WTC11 (cell line): ENCODE measurements at regions not wholly inside any gene's neighbourhood (a gene's known extent, or its start where the extent isn't known, plus 50 kb on each side); places are given as distances from the start of the nearest gene placed in this dataset.

ENCODE experiments used
- ATAC-seq: fragments of 200-7000 bp; cut with Tn5 transposase; 2 replicates; pipeline ENCODE4 v1.10.0; 2021; ENCODE audit warnings: mild to moderate bottlenecking, moderate library complexity
- CTCF ChIA-PET: fragments of 300-600 bp; sonication (Branson Sonifier 250); formaldehyde crosslinking; loops from one replicate; lab custom pipeline; 2021; ENCODE audit warnings: antibody characterized with exemption; lab: Charles Lee
- POLR2A ChIA-PET: fragments of 350-600 bp; sonication (Branson Sonifier 250); formaldehyde crosslinking; loops from one replicate; lab custom pipeline; 2021; ENCODE audit warnings: antibody characterized with exemption; lab: Charles Lee
- DNase-seq: peaks from one replicate; pipeline ENCODE4 v3.0.0; 2021; ENCODE audit warnings: low spot score
- H3K27ac Mint-ChIP-seq: 2 replicates; pipeline ENCODE4 v1.8.0; 2021; ENCODE audit warnings: mixed read lengths
- H3K27me3 Mint-ChIP-seq: 2 replicates; pipeline ENCODE4 v1.8.0; 2021; ENCODE audit warnings: low read depth, mild to moderate bottlenecking, moderate library complexity, mixed read lengths
- H3K36me3 Mint-ChIP-seq: 2 replicates; pipeline ENCODE4 v1.8.0; 2021; ENCODE audit warnings: mixed read lengths
- H3K4me1 Mint-ChIP-seq: 2 replicates; pipeline ENCODE4 v1.8.0; 2022; ENCODE audit warnings: mixed read lengths
- H3K4me3 Mint-ChIP-seq: 2 replicates; pipeline ENCODE4 v1.8.0; 2021; ENCODE audit warnings: mild to moderate bottlenecking, moderate library complexity, mixed read lengths
- H3K9me3 Mint-ChIP-seq: 2 replicates; pipeline ENCODE4 v1.8.0; 2021; ENCODE audit warnings: mixed read lengths
- AFF4 ChIP-seq: sonication (generic); formaldehyde crosslinking; IDR thresholded peaks from 2 replicates; pipeline ENCODE4 v1.8.1; 2023; ENCODE audit warnings: mild to moderate bottlenecking, missing genetic modification reagents, borderline replicate concordance
- ATF6 ChIP-seq: sonication (generic); formaldehyde crosslinking; IDR thresholded peaks from 2 replicates; pipeline ENCODE4 v1.8.1; 2023; ENCODE audit warnings: mild to moderate bottlenecking, missing genetic modification reagents
- CDX4 ChIP-seq: fragments of 250-450 bp; sonication (Bioruptor Pico); IDR thresholded peaks from 2 replicates; pipeline ENCODE4 v1.9.0; 2021; ENCODE audit warnings: moderate library complexity, mild to moderate bottlenecking, inconsistent platforms, borderline replicate concordance
- CREM ChIP-seq: sonication (generic); formaldehyde crosslinking; IDR thresholded peaks from 2 replicates; pipeline ENCODE4 v1.8.1; 2022; ENCODE audit warnings: mild to moderate bottlenecking, missing genetic modification reagents, moderate library complexity
- E2F1 ChIP-seq: sonication (generic); formaldehyde crosslinking; IDR thresholded peaks from 2 replicates; pipeline ENCODE4 v1.8.0; 2022; ENCODE audit warnings: mild to moderate bottlenecking, missing genetic modification reagents
- E2F4 ChIP-seq: sonication (generic); formaldehyde crosslinking; IDR thresholded peaks from 2 replicates; pipeline ENCODE4 v1.8.1; 2022; ENCODE audit warnings: low read depth, mild to moderate bottlenecking, moderate library complexity, missing genetic modification reagents, borderline replicate concordance
- EMX1 ChIP-seq: fragments of 250-450 bp; sonication (Bioruptor Pico); IDR thresholded peaks from 2 replicates; pipeline ENCODE4 v1.8.0; 2021; ENCODE audit warnings: mild to moderate bottlenecking
- ESRRA ChIP-seq: sonication (generic); formaldehyde crosslinking; IDR thresholded peaks from 2 replicates; pipeline ENCODE4 v1.8.1; 2022; ENCODE audit warnings: mild to moderate bottlenecking, missing genetic modification reagents, borderline replicate concordance
- GABPB1 ChIP-seq: sonication (generic); formaldehyde crosslinking; IDR thresholded peaks from 2 replicates; pipeline ENCODE4 v1.8.1; 2023; ENCODE audit warnings: mild to moderate bottlenecking, missing genetic modification reagents
- MYBL2 ChIP-seq: sonication (generic); formaldehyde crosslinking; IDR thresholded peaks from 2 replicates; pipeline ENCODE4 v1.8.1; 2023; ENCODE audit warnings: mild to moderate bottlenecking, moderate library complexity, missing genetic modification reagents
- NR1H2 ChIP-seq: sonication (generic); formaldehyde crosslinking; IDR thresholded peaks from 2 replicates; pipeline ENCODE4 v1.9.0; 2021; ENCODE audit warnings: mild to moderate bottlenecking, moderate library complexity, missing genetic modification reagents
- OVOL2 ChIP-seq: fragments of 250-450 bp; sonication (Bioruptor Pico); IDR thresholded peaks from 2 replicates; pipeline ENCODE4 v1.9.0; 2021; ENCODE audit warnings: mild to moderate bottlenecking, borderline replicate concordance
- TEAD1 ChIP-seq: sonication (generic); formaldehyde crosslinking; IDR thresholded peaks from 2 replicates; pipeline ENCODE4 v1.8.0; 2022; ENCODE audit warnings: mild to moderate bottlenecking, missing genetic modification reagents
- ZNF232 ChIP-seq: sonication (generic); formaldehyde crosslinking; IDR thresholded peaks from 2 replicates; pipeline ENCODE4 v1.8.0; 2022; ENCODE audit warnings: mild to moderate bottlenecking, missing genetic modification reagents
- ZNF512 ChIP-seq: sonication (generic); formaldehyde crosslinking; IDR thresholded peaks from 2 replicates; pipeline ENCODE4 v1.8.1; 2022; ENCODE audit warnings: missing genetic modification reagents, borderline replicate concordance

- no peak for TF ChIP-seq ESRRA (CRISPR knock-in tag)
- no peak for TF ChIP-seq GABPB1 (CRISPR knock-in tag)
- TF ChIP-seq NR1H2 (CRISPR knock-in tag): no peak
- no peak for TF ChIP-seq MYBL2 (CRISPR knock-in tag)
- no peak for TF ChIP-seq E2F4 (CRISPR knock-in tag)
Measured at GRCh38 chr2:177326591-177326990, 62.1 kb upstream of the NFE2L2 start (continued).

GRCh38 chr2:177327009-177327408 lies 62.5 kb upstream of the NFE2L2 start:
- no peak for TF ChIP-seq EMX1 (CRISPR knock-in tag)
- no peak for TF ChIP-seq E2F1 (CRISPR knock-in tag)
- TF ChIP-seq CREM: no peak
- no peak for TF ChIP-seq TEAD1 (CRISPR knock-in tag)
- TF ChIP-seq CDX4 (CRISPR knock-in tag): no peak
- no peak for TF ChIP-seq ZNF232 (CRISPR knock-in tag)
- TF ChIP-seq ATF6: no peak
- TF ChIP-seq ZNF512: no peak
- TF ChIP-seq OVOL2: no peak
- TF ChIP-seq AFF4: no peak
- ChIA-PET POLR2A (no interaction called here), CTCF (interaction anchor here (1.6 to 3.6 kb wide), 2 partner anchors 12 to 162 kb away, joined by 3 to 20 read pairs; no protein-coding TSS in a partner anchor)
- H3K4me3 Mint-ChIP-seq: no peak overlapping the region
- H3K9me3 Mint-ChIP-seq: no peaks in the 10 kb centered on the region
- H3K4me1 Mint-ChIP-seq: peaks cover 18% of the 10 kb centered on the region
- ATAC-seq (no peak), DNase-seq (no peak)
- H3K27me3 Mint-ChIP-seq: no peaks in the 10 kb centered on the region; the same call in 1 of the 2 replicates
- H3K27ac Mint-ChIP-seq: no peak overlapping the region
- no peaks in the 10 kb centered on the region for H3K36me3 Mint-ChIP-seq
